NAMALWA (cell line): ENCODE measurements at regions not wholly inside any gene's neighbourhood (a gene's known extent, or its start where the extent isn't known, plus 50 kb on each side); places are given as distances from the start of the nearest gene placed in this dataset.

Experiments used
- DNase-seq: peaks from one replicate; pipeline ENCODE4 v3.0.0-alpha.2; 2015; ENCODE audit warnings: low spot score

DNA sequence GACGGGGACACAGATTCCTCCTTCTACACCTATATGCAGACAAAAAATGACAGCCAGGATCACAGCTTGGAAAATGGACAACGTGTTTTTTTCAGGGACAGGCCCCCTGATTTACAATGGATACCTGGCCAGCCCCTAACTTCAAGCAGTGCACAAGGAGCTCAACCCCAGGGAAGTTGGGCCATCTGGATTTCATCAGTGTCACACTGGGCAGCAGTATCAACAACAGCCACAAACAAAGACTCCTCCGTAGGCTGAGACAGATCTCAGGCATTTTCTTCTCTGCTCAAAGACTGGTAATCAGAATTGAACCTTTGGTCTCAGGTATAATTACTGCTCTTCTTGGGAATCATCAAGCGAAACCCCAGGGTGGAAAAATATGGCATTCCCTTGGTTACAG, 374.0 kb downstream of the ZNF608 start:
- no peak for DNase-seq

DNA sequence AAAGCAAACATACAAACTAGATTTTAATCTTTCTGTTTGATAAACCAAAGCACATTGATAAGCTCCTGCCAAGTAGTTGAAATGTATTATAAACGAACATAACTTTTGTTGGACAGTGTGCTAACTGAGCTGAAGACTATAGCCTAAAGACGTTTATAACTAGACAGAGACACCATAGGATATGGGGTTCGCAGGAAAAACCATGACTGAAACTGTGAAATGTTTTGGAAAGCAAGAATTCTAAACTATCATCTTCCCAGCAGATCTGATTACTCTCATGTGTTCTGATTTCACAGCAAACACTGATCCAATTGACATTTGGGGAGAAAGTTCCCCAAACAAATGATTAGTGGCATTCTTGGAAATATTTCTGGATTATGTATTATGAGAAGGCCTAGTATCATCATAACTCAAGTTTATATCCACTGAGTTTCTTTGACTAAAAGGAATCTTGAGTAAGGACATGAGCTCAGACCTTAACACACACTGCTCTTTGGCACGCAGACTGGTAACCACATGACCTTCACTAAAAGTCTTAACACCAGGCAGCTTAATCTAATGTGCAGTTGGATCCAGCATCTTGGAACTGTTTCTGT, 375.2 kb downstream of the ZNF608 start:
- DNase-seq: no peak

DNA sequence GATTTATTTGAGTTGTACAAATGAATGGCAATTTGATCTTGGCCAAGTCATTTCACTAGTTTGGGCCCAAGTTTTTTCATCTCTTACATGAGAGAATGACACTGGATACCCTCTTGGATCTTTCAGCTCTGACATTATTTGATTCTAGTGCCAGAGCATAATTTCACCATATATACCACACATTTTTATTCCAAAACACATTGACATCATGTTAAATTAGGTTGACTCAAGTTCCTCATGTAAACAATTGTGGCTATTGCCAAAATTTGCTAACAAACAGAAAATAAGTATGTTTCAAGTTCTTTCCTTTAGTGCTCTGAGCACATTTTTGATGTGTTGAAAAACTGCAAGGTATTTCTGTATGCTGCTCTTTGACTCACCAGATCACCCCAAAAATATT, 375.8 kb downstream of the ZNF608 start:
- no peak for DNase-seq

DNA sequence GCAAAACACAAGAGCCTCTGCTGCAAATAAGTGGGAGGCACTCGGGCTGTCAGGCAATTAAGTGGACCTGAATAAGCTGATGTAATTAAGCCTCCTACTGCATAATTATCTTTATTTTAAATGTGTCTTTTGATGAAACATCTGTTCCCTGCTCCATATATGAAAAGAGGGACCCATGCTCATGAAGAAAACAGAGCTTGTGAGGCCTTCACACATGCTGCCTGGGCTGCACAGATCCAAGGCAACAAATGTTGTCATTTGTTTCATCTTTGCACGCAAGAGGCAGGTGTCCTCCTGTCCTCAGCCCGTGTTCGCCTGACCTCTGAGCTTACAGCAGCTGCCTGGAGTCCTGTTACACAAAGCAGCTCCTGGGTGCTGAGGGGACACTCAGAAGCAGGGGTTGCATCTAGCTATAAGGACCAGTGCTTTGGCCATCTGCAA, 381.1 kb downstream of the ZNF608 start:
- no peak for DNase-seq

DNA sequence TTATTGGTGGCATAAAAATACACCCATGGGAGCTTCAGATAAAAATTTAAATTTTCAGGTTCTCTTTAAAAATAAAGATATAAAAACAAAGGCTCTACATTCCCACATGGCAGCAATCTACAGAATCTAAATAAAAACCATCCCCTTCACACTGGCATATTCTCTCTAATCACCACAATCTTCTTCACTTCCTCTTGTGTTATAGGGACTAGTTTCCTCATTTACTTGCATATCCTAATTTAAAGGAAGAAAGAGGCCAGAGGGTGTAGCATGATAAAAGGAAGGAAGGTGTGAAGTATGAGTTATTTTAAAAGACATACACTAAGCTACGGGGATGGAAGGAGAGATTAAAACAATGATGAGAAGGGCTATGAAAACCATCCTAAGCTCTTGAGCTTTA, 390.5 kb downstream of the ZNF608 start:
- DNase-seq: no peak

DNA sequence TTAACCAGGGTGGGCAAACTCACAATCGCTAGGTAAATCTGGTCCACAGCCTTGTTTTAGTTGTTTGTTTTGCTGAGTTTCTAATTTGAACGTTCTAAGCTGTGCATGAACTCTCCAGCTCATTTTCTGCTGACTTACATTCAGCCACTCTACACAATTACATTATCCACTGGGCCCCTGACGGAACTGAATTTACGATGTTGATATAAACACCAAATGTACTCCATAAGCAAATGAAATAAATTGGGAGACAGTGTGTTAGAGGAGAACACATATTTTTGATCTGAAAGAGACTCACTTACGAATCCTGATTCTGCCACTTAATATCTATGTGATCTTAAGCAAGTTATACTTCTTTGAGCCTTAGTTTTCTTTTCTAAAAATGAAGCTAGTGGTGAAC, 393.4 kb downstream of the ZNF608 start:
- DNase-seq: no peak

DNA sequence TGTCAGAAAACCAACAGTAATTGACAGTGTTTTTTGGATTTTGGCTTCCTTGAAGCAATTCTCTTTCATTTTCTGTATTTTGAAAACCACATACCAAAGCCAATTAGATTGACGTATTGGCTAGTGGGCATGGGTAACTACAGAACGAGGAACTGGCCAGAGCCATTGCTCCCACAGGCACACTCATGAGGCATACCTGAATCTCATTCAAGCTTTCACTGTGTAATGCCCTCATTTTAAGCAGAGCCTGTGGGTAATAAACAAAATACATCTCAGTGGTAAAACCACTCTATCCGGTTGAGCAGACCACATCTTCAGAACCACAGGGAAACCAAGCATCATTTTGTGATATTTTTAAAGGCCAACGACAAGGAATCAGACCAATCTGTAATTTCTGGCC, 394.1 kb downstream of the ZNF608 start:
- DNase-seq: no peak

DNA sequence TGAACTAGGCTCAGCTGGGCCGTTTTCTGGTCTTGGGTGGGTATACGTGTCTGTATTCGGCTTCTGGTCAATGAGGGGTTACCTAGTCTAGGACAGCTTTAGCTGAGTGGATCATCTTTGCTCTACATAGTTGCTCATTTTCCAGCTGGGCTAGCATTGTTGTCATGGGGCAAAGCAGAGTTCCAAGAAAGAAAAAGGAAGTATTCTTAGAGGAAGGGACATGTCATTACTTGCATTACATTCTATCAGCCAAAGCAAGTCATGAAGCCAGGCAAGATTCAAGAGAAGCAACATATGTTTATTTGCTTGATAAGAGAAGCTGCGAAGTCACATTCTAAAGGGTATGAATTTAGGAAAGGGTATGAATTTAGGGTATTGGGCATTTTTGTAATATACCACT, 396.5 kb downstream of the ZNF608 start:
- DNase-seq: no peak

DNA sequence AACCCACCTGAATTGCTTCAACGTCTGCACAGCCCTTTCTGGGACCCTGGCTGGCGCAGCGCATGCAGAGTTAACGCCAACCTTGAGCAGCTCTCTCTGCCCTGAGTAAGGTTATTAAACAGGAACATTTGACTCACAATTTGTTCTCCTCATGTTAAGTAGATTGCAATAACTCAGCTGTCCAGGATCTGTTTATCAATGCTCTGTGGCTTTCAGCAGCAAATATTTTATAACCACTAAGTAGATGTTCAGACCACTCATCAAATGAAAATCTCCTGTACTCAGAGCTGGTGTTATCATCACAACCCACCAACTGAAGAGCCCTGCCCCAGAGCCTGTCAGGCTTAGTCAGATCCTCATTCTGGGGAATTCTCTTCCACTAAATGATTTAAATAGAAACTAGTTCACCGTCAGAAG, 403.0 kb downstream of the ZNF608 start:
- DNase-seq: no peak

DNA sequence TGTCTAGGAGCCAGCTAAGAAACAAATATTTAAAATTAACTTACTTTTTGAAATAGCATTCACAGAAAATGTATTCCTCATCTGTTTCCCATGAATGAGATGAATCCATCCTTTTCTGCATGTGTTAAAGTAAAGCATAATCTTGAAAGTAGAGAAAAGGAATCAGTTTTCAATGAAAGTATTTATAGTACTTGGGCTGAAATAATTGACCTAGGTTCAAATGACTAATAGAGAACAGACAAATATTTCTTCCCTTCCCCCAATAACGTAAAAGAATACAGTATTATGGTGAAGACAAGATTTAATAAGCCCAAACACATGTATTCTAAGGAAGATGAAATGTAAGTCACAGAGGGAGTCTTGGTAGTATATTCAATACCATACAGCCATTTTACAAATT, 403.5 kb downstream of the ZNF608 start:
- DNase-seq: no peak

DNA sequence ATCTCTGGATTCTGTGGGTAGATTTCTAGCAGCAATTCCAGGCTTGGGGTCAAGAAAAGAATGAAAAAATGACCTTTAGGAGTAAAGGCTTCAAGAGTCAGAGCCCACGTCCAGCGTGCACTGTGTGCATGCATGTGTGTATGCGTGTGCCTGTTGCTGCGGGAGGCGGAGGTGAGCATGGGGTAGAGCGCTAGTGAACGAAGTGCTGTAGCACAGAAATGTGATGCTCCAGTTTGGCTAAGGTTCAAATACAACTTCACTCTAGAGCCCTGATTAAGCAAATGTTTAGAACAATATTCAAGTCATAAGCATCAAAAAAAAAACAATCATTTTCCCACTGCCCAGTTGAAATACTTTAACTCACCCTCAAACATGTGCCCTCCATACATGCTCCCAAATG, 403.9 kb downstream of the ZNF608 start:
- no peak for DNase-seq

DNA sequence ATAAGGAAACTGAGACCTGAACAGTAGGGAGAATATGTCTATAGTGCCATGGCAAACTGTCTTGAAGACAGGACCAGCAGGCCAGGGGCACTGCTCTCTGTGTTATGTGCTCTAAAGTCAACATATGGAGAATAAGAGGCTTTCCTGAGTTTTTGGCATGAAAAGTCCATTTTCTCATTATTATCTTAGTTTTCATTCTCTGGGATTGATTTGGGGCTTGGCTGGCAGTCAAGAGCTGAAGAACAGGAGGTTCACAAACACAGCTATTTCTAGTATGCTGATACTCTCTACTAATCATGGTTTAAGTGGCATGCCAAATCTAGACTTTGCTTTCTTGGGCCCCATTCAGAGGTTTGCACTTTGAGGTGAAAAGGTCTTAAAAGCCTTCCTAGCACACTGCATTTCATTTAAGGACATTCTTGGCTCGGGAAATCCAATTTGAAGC, 404.4 kb downstream of the ZNF608 start:
- no peak for DNase-seq

DNA sequence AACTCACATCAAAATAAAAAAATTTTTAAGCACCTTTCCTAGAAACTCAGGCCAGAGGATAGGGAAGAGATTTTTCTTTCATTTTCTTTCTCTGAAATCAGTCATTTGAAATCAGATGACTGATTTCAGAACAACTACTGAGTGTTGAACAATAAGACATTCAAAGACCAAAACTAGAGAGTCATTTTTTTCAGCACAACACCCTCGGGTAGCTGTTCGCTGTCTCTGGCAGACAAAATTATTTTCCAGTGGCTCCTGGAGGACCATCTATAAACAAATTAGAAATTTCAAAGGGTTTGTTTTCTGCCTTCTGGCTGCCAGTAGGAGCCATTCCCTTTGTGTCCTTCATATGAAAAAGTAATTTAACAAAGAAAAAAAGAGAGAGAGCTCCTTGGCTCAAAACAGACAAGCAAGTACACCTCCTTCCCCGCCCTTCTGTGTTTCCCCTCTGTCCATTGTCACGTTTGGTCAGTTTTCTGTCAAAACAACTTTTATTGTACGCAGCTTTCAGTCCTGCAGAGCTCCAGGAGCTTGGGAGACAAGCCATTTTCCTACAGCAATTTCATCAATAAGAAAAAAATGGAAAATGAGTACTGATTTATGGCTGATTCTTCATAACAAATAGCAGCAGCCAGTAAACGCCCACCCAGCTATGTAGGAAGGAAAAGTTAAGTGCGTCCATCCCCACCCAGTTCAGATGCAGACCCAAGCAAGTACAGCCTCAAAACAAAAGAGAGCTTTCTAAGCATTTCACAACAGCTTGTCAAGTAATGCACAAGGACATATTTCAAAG, 405.2 kb downstream of the ZNF608 start:
- DNase-seq: no peak

DNA sequence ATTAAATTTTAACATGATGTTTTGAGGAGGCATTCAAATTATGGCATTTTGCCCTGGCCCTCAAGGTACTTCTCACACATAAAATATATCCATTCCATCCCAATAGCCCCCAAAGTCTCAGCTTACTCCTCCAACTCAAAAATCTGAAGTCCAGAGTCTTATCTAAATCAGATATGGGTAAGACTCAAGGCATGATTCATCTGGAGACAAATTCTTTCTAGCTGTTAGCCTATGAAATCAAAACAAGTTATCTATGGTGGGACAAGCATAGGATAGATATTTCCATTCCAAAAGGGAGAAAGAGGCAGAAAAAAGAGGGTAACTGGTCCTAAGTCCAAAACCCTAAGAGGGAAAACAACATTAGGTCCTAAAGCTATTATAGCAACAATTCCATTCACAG, 408.4 kb downstream of the ZNF608 start:
- DNase-seq: no peak

DNA sequence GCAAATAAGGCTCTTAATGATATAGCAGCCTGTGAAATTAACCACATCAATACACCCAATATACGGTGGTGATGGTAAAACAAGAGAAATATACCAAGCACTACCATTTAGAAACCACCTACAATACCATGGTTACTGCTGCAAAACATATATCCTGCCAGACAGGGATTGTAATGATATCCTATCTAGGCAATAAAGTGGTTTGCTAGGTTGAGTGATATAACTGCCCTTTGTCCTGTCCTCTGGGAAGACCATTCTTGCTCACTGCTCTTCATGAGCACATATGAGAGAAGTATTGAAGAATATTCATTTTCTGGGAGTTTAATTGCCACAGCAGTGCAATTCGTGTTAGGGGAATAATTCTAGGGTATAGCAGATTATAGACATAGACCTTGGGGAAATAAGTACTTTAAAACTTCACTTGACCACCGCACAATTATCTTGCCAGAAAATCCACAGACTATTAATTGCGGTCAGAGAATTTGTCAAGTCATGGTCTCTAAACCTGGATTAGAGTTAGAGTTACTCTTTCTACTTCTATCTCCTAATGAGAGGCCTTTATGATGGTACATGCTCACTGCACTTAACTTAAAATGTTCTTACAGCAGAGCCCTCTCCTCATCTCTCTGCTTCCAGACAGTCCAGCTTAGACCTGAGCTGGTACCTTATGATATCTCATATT, 413.0 kb downstream of the ZNF608 start:
- no peak for DNase-seq

DNA sequence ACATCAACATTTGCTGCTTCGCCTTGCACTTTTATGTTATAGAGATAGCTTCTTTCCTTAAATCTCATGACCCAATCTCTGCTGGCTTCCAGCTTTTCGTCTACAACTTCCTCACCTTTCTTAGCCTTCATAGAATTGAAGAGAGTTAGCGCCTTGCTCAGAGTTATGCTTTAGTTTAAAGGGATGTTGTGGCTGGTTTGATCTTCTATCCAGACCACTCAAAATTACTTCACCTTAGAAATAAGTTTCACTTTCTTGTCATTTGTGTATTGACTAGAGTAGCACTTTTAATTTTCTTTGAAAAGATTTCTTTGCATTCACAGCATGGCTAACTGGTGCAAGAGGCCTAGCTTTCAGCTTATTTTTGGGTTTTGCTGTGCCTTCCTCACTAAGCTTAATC, 414.2 kb downstream of the ZNF608 start:
- DNase-seq: no peak

DNA sequence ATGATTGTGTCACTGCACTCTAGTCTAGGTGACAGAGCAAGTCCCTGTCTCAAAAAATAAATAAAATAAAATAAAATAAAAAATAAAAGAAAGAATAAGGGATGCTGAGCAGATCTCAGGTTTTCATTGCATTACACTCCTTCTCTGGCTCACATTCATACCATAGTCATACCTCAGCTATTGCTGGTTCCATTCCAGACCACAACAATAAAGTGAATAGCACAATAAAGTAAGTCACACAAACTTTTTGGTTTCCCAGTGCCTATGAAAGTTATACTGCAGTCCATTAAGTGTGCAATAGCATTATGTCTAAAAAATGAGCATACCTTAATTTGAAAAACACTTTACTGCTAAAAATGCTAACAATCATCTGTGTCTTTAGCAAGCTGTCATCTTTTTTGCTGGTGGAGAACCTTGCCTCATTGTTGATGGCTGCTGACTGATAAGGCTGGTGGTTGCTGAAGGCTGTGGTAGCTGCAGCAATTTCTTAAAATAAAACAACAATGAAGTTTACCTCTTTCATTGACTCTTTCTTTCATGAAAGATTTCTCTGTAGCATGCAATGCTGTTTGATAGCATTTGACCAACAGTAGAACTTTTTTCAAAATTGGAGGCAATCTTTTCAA, 415.7 kb downstream of the ZNF608 start:
- DNase-seq: no peak

DNA sequence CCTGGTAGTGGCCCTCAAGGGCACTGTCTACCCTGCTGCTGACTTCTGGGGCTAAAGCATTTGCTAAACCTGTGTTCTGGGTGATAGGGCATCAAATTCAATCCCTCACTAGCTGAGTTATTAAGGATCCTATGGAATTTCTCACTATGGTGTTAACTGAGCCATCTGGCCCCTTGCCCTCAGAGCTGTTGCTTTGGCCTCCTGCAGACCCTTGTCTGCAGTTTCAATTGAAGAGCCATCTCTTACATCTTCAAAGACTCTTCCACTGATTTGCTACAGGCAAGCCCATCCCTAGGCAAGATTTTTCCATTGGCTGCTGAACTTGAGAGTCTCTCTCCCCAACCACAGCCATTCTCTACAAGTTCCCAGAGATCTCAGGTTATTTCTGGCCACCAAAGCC, 418.2 kb downstream of the ZNF608 start:
- DNase-seq: no peak

DNA sequence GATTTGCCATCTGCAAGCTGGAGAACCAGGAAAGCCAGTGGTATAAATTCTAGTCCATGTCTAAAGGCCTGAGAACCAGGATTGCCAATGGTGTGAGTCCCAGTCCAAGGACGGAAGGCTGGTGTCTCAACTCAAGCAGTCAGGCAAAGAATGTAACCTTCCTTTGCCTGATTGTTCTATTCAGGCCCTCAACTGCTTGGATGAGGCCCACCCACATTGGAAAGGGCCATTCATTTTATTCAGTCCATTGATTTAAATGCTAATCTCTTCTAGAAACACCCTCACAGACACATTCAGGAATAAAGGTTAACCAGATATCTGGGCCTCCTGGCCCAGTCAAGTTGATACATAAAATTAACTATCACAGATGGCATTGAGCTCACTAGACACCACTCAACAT, 427.8 kb downstream of the ZNF608 start:
- no peak for DNase-seq

DNA sequence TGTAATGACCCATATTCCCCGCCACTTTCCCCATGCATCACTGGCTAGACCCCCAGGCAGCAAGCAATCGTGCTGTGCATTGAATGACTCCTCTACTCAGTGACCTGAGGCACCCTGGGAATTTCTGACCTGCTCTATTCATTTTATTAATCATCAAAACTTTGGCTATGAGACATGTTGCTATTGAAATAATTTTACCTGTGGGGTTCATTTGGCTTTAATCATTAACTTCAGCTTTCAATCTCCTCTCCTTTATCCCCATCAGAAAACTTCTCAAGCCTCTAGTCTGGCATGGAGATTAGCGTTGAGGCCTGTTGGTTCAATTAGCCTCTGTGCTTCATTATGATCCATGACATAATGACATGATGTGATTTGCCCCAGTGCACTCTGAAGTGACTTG, 429.0 kb downstream of the ZNF608 start:
- DNase-seq: no peak

DNA sequence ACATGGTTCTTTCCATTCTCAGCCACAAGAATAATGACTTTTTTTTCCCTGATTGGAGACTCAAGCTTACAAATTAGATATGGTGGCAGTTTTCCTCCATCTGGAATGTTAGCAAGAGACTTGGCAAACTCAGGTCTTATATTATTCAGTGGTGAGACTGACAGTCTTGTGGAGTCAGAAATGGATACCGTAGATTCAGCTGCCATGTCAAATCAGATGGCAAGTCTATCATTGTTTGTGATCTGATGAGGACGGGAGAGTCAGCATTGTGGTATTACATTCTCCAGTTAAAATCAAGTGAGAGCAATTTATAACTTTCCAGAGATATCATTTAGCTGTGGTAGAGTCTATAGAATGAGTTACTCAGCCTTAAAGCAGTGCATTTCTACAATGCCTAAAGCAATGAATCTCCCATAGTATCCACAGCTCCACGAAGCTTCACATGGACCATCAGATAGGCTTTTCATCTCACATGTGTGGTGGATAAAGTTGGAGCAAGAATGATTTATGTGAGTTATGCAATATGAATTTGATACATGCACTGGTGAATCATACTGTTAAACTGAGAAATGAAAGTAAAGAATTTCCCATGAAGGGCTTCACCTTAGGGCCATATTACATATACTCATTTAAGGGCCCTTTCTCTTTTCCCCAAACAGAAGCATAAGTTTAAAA, 430.6 kb downstream of the ZNF608 start:
- no peak for DNase-seq

DNA sequence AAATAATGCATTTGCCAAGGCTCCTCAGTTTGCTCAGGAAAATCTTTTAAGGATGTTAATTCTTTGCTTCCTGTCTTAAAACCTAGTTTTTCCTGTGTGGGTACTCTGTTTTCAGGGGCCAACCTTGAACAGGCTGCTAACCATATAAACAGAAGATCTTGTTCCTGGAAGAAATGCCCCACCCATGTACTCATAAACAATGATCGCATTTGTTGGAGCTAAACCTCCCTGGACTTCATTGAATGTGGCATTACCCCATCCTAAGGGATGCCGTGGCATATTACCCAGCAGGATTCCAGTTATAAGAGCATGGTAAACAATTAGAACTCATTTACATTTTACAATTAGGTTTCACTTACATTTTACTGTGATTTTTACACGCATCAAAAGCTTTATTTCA, 436.0 kb downstream of the ZNF608 start:
- no peak for DNase-seq
